ENCODE measurements at regions not wholly inside any gene's neighbourhood (a gene's known extent, or its start where the extent isn't known, plus 50 kb on each side); places are given as distances from the start of the nearest gene placed in this dataset.

DNA sequence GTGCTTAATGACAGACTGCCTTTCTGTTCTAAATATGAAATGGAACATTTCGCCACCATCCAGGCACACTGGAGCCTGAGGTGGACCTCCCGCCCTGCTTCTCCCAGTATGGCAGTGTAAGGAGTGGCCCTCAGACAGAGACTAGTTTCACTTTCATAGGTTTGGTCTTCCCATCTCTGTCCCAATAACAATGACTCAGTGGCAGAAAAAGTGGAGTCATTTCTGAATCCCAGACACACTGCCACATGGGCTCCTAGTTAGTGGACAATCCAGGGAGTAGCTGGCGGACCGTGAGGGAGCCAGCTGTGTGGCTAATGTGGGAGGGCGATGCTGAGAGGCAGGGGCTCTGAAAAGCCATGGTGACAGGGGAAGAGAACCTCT is 95.6 kb upstream of the TSPAN2 start:
- TF ChIP-seq, protein P1, sequence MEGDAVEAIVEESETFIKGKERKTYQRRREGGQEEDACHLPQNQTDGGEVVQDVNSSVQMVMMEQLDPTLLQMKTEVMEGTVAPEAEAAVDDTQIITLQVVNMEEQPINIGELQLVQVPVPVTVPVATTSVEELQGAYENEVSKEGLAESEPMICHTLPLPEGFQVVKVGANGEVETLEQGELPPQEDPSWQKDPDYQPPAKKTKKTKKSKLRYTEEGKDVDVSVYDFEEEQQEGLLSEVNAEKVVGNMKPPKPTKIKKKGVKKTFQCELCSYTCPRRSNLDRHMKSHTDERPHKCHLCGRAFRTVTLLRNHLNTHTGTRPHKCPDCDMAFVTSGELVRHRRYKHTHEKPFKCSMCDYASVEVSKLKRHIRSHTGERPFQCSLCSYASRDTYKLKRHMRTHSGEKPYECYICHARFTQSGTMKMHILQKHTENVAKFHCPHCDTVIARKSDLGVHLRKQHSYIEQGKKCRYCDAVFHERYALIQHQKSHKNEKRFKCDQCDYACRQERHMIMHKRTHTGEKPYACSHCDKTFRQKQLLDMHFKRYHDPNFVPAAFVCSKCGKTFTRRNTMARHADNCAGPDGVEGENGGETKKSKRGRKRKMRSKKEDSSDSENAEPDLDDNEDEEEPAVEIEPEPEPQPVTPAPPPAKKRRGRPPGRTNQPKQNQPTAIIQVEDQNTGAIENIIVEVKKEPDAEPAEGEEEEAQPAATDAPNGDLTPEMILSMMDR (conservative IDR thresholded peaks at IDR 0.05; ENCODE audit: low read depth, low read length): no peak
- TF ChIP-seq BHLHE40 (IDR thresholded peaks at IDR 0.05; ENCODE audit: low read depth, low read length): no peak
- no peak for TF ChIP-seq POLR2A (IDR thresholded peaks at IDR 0.05; ENCODE audit: low read depth, low read length)
